ENCODE measurements at regions not wholly inside any gene's neighbourhood (a gene's known extent, or its start where the extent isn't known, plus 50 kb on each side); places are given as distances from the start of the nearest gene placed in this dataset.

DNA sequence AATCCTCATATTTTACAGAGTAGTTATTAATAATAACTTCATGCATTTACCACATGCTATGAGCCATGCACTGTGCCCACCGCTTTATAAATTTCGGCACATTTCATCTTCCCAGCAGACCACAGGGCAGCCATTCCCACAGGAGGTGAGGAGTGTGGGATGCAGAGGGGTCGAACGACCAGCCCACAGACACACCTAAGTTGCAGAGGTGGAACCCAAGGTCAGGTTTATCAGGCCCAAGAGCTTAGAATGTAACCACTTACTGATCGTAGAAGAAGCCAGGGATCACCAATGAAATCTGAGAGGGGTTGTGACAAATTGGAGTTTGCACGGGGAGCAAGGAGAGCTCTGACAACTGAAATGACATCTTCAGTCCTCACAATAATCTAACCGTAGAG lies 303.0 kb upstream of the MSX2 start:
- DNase-seq (ENCODE audit: extremely low read depth, low read depth): no peak
- TF ChIP-seq, protein P1, sequence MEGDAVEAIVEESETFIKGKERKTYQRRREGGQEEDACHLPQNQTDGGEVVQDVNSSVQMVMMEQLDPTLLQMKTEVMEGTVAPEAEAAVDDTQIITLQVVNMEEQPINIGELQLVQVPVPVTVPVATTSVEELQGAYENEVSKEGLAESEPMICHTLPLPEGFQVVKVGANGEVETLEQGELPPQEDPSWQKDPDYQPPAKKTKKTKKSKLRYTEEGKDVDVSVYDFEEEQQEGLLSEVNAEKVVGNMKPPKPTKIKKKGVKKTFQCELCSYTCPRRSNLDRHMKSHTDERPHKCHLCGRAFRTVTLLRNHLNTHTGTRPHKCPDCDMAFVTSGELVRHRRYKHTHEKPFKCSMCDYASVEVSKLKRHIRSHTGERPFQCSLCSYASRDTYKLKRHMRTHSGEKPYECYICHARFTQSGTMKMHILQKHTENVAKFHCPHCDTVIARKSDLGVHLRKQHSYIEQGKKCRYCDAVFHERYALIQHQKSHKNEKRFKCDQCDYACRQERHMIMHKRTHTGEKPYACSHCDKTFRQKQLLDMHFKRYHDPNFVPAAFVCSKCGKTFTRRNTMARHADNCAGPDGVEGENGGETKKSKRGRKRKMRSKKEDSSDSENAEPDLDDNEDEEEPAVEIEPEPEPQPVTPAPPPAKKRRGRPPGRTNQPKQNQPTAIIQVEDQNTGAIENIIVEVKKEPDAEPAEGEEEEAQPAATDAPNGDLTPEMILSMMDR (IDR thresholded peaks at IDR 0.05; ENCODE audit: low read depth, low read length): no peak

DNA sequence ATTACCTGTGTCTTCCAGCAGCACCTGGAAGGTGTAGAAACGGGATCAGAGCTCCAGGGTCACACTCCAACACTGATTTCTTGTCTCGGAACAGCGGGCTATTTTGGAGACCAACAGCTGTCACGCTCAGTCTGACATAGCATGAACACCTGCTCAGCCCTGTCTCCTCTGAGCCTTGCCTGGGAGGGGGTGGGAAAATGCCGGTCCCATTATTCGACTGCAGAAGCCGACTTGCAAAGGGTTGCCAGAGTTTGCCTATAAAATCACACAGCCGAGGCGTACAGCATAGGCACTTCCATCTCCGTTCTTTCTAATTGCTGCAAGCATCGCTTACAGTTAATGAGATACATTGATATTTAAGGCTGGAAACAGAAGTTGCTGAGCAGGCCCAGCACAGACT lies 300.8 kb upstream of the MSX2 start:
- DNase-seq (ENCODE audit: extremely low read depth, low read depth): no peak
- TF ChIP-seq, protein P1 (IDR thresholded peaks at IDR 0.05; ENCODE audit: low read depth, low read length): no peak

- DNase-seq (ENCODE audit: extremely low read depth, low read depth): no peak
- TF ChIP-seq, protein P1 (IDR thresholded peaks at IDR 0.05; ENCODE audit: low read depth, low read length): peak; percentile 22
These were observed 299.9 kb upstream of the MSX2 start for GRCh38 chr5:174424219-174425053.

- no peak for DNase-seq (ENCODE audit: extremely low read depth, low read depth)
- TF ChIP-seq, protein P1 (IDR thresholded peaks at IDR 0.05; ENCODE audit: low read depth, low read length): no peak
These were observed 299.0 kb upstream of the MSX2 start for GRCh38 chr5:174425271-174425963.

DNA sequence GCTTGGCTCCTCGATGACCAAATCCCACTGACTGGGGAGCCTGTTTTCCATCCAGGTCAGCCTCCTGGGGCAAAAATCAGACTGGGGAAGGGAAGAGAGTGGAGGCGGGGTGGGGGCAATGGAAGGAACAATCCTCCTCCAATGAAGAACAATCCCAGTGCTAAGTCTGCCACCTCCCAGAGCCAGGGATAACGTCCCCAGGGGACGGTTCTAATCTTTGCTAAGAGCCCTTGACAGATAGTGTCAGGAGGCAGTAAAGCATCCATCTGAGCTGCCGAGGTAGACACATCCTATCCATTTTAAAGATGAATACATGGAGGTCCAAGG lies 298.5 kb upstream of the MSX2 start:
- no peak for DNase-seq (ENCODE audit: extremely low read depth, low read depth)
- TF ChIP-seq, protein P1 (IDR thresholded peaks at IDR 0.05; ENCODE audit: low read depth, low read length): no peak

- TF ChIP-seq, protein P1 (IDR thresholded peaks at IDR 0.05; ENCODE audit: low read depth, low read length): no peak
- no peak for DNase-seq (ENCODE audit: extremely low read depth, low read depth)
These were observed 298.0 kb upstream of the MSX2 start for GRCh38 chr5:174426388-174426787.

- TF ChIP-seq, protein P1 (IDR thresholded peaks at IDR 0.05; ENCODE audit: low read depth, low read length): no peak
- no peak for DNase-seq (ENCODE audit: extremely low read depth, low read depth)
These were observed 297.5 kb upstream of the MSX2 start for GRCh38 chr5:174426851-174427250.

All from AG09319 (cell line).